ENCODE measurements at regions not wholly inside any gene's neighbourhood (a gene's known extent, or its start where the extent isn't known, plus 50 kb on each side); places are given as distances from the start of the nearest gene placed in this dataset.

GRCh38 chr10:3455385-3456334, 283.1 kb upstream of the PITRM1 start:
- peak in 1 of 4 donors; percentile 65 for ATAC-seq
- H3K4me3 ChIP-seq = no peak overlapping the region
- peak in 1 of 12 donors; percentile 13 for TF ChIP-seq CTCF (IDR thresholded peaks at IDR 0.05)
- no peak for TF ChIP-seq POLR2A (IDR thresholded peaks at IDR 0.05)
- H3K27me3 ChIP-seq = no peaks in the 10 kb centered on the region
- H3K27ac ChIP-seq = peak overlapping the region in 4 of 12 donors; percentile 4 to 45 (median 23)
- H3K9me3 ChIP-seq = no peaks in the 10 kb centered on the region
- WGBS, 4 donors = 63 to 75% (median 70%) methylated on average over 13 of the region's 13 CpGs
- H3K36me3 ChIP-seq = no peaks in the 10 kb centered on the region
- intact Hi-C loops (cut with DNase I) = loop anchor here in 3 of 10 donors (10.0 kb wide), 3 partner anchors 211 to 329 kb away; partner anchors contain the start of gene KLF6 (in 1 of the 3)
- H3K4me1 ChIP-seq = peaks cover 0 to 36% (median 21%) of the 10 kb centered on the region in 12 donors
- no peak for DNase-seq

DNA sequence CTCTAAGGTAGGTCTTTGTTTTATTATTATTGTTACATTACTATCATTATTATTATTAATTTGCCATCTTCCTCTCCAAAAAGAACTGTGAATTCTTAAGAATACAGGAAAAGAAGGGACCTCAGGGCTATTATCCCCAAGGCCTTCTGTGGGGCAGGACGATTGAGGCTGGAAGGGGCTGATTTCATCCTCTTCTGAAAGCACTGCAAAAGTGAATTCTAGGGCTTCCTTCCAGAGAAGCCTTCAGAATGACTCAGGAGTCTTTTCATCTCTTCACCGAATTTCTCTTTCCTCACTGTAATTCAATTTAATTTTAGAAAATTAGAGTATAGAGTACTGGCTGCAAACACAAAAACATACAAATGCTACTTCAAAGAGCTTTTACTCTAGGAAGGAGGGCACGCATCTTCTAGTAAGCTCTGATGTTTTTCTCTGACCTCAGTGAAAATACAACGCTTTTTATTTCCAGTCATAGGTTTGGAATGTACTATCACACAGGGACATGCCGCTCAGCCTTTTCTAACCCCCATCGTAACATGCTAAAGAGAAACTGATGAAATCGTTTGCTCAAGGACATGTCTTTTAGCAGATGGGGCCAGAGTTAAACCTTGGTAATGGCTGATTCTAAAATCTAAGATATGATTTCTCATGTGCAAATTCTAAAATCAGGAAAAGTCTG, 280.2 kb upstream of the PITRM1 start:
- Histone ChIP-seq H3K4me3 (peak overlapping the region in 3 of 12 donors; percentile 1 to 20 (median 14)), H3K27me3 (no peaks in the 10 kb centered on the region), H3K36me3 (no peaks in the 10 kb centered on the region), H3K9me3 (no peaks in the 10 kb centered on the region), H3K27ac (peak overlapping the region; percentile 53 to 88 (median 76)), H3K4me1 (peaks cover 0 to 36% (median 21%) of the 10 kb centered on the region in 12 donors)
- WGBS, 4 donors = 37 to 54% (median 43%) methylated on average over 7 of the region's 7 CpGs
- TF ChIP-seq CTCF (IDR thresholded peaks at IDR 0.05) = no peak
- TF ChIP-seq POLR2A (IDR thresholded peaks at IDR 0.05) = no peak
- DNase-seq (no peak), ATAC-seq (peak; percentile 39 to 81 (median 50))
- intact Hi-C loops (cut with DNase I) = loop anchor here in 5 of 10 donors (5.0 to 10.0 kb wide), 5 partner anchors 56 to 332 kb away; partner anchors contain the start of gene KLF6 (in 1 of the 5)

DNA sequence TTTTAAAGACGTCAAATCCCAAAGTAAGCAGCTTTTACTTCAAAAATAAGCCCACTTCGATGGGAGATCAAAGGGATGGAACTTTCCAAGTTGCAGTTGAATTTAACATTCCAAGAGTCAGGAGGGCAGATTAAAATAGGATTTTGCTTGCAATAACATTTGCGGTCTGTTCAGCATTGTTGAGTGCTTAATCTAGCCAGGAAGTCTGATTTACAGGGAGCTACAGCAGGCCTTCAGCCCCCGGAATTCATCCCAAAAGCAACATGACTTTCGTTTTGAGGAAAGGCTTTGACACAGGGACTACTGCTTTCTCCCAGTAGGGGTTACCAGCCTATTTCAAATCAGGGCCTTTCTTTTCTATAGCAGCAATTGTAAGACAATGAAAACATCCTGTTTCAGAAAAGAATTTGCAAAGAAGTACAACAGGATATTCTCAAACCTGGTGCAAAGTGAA, 279.6 kb upstream of the PITRM1 start:
- no peaks in the 10 kb centered on the region for H3K36me3 ChIP-seq

More for the DNA sequence above, 279.6 kb upstream of the PITRM1 start:
- Histone ChIP-seq H3K4me1 (peaks cover 0 to 36% (median 21%) of the 10 kb centered on the region in 12 donors), H3K27ac (peak overlapping the region; percentile 53 to 88 (median 76)), H3K9me3 (no peaks in the 10 kb centered on the region), H3K4me3 (peak overlapping the region in 3 of 12 donors; percentile 1 to 20 (median 15)), H3K27me3 (no peaks in the 10 kb centered on the region)
- WGBS, 4 donors = 31 to 47% (median 33%) methylated on average over 5 of the region's 5 CpGs
- no peak for TF ChIP-seq POLR2A (IDR thresholded peaks at IDR 0.05)
- TF ChIP-seq CTCF (IDR thresholded peaks at IDR 0.05) = peak; percentile 30 to 68 (median 47)
- intact Hi-C loops (cut with DNase I) = loop anchor here in 5 of 10 donors (5.0 to 10.0 kb wide), 5 partner anchors 55 to 333 kb away; partner anchors contain the start of gene KLF6 (in 1 of the 5)
- ATAC-seq (peak; percentile 62 to 92 (median 79)), DNase-seq (peak in 1 of 5 donors; percentile 50)

All from heart left ventricle (tissue), 16 donors.